ENCODE measurements at regions not wholly inside any gene's neighbourhood (a gene's known extent, or its start where the extent isn't known, plus 50 kb on each side); places are given as distances from the start of the nearest gene placed in this dataset.
"Not testable (repeated sequence)": the region's sequence is repeated elsewhere in the genome, so short reads cannot be mapped to it uniquely, and the experiment has no call there.

- FAIRE-seq, result peak; percentile 79
These were observed 196.2 kb upstream of the PLGLB1 start for GRCh38 chr2:87217741-87218410.

GRCh38 chr2:87220651-87221050 lies 199.0 kb upstream of the PLGLB1 start:
- H3K9ac ChIP-seq (ENCODE audit: control insufficient read depth, extremely low read depth, insufficient read depth, low read length), result not testable (repeated sequence)

More at GRCh38 chr2:87217741-87218410, 196.2 kb upstream of the PLGLB1 start:
- dilution Hi-C loops (cut with MboI; ENCODE audit: extremely low pct_ligation_motif_present, low sequenced_read_pairs); H3K4me1 ChIP-seq (ENCODE audit: control insufficient read depth, extremely low read depth, insufficient read depth, low read length); DNase-seq (ENCODE audit: low read depth, low spot score); H3K79me2 ChIP-seq (ENCODE audit: control insufficient read depth, insufficient read depth, low read length); H2AFZ ChIP-seq (ENCODE audit: control insufficient read depth, low read length); H3K4me3 ChIP-seq (ENCODE audit: control insufficient read depth in 2 of 3, extremely low read depth in 1 of 3, insufficient read depth in 2 of 3, low read depth in 1 of 3, low read length in 3 of 3); H3K36me3 ChIP-seq (ENCODE audit: control insufficient read depth in 2 of 2, extremely low read depth in 1 of 2, insufficient read depth in 2 of 2, low read length in 2 of 2); H3K27me3 ChIP-seq (ENCODE audit: control insufficient read depth, extremely low read depth, insufficient read depth, low read length); H3K4me2 ChIP-seq (ENCODE audit: control insufficient read depth, extremely low read depth, insufficient read depth, low read depth, low read length); H3K9me3 ChIP-seq (ENCODE audit: control insufficient read depth, low read depth, low read length); H4K20me1 ChIP-seq (ENCODE audit: control insufficient read depth, extremely low read depth, insufficient read depth, low read length); H3K9me1 ChIP-seq (ENCODE audit: control insufficient read depth, extremely low read depth, insufficient read depth, low read length); H3K9ac ChIP-seq (ENCODE audit: control insufficient read depth, extremely low read depth, insufficient read depth, low read length); H3K27ac ChIP-seq (ENCODE audit: control insufficient read depth, insufficient read depth, low read length): not testable (repeated sequence)
- TF ChIP-seq CTCF (optimal IDR thresholded peaks at IDR 0.05 in 1 of 3, IDR thresholded peaks at IDR 0.05 in 1 of 3, conservative IDR thresholded peaks at IDR 0.05 in 1 of 3; ENCODE audit: extremely low read depth in 1 of 3, insufficient read depth in 2 of 3, low read length in 3 of 3), result peak in 1 of 3 experiments; percentile 31

GRCh38 chr2:87222131-87222530 lies 200.5 kb upstream of the PLGLB1 start:
- H3K27ac ChIP-seq (ENCODE audit: control insufficient read depth, insufficient read depth, low read length); H3K9ac ChIP-seq (ENCODE audit: control insufficient read depth, extremely low read depth, insufficient read depth, low read length); H2AFZ ChIP-seq (ENCODE audit: control insufficient read depth, low read length); H3K4me1 ChIP-seq (ENCODE audit: control insufficient read depth, extremely low read depth, insufficient read depth, low read length); DNase-seq (ENCODE audit: low read depth, low spot score); dilution Hi-C loops (cut with MboI; ENCODE audit: extremely low pct_ligation_motif_present, low sequenced_read_pairs); H3K9me3 ChIP-seq (ENCODE audit: control insufficient read depth, low read depth, low read length); H3K4me3 ChIP-seq (ENCODE audit: control insufficient read depth in 2 of 3, extremely low read depth in 1 of 3, insufficient read depth in 2 of 3, low read depth in 1 of 3, low read length in 3 of 3); H4K20me1 ChIP-seq (ENCODE audit: control insufficient read depth, extremely low read depth, insufficient read depth, low read length); H3K9me1 ChIP-seq (ENCODE audit: control insufficient read depth, extremely low read depth, insufficient read depth, low read length); H3K27me3 ChIP-seq (ENCODE audit: control insufficient read depth, extremely low read depth, insufficient read depth, low read length); FAIRE-seq; H3K79me2 ChIP-seq (ENCODE audit: control insufficient read depth, insufficient read depth, low read length); H3K4me2 ChIP-seq (ENCODE audit: control insufficient read depth, extremely low read depth, insufficient read depth, low read depth, low read length); H3K36me3 ChIP-seq (ENCODE audit: control insufficient read depth in 2 of 2, extremely low read depth in 1 of 2, insufficient read depth in 2 of 2, low read length in 2 of 2): not testable (repeated sequence)

More at GRCh38 chr2:87220651-87221050, 199.0 kb upstream of the PLGLB1 start:
- H2AFZ ChIP-seq (ENCODE audit: control insufficient read depth, low read length); H3K27me3 ChIP-seq (ENCODE audit: control insufficient read depth, extremely low read depth, insufficient read depth, low read length); H3K27ac ChIP-seq (ENCODE audit: control insufficient read depth, insufficient read depth, low read length); H3K4me3 ChIP-seq (ENCODE audit: control insufficient read depth in 2 of 3, extremely low read depth in 1 of 3, insufficient read depth in 2 of 3, low read depth in 1 of 3, low read length in 3 of 3); H3K4me1 ChIP-seq (ENCODE audit: control insufficient read depth, extremely low read depth, insufficient read depth, low read length); dilution Hi-C loops (cut with MboI; ENCODE audit: extremely low pct_ligation_motif_present, low sequenced_read_pairs); DNase-seq (ENCODE audit: low read depth, low spot score); FAIRE-seq; H3K79me2 ChIP-seq (ENCODE audit: control insufficient read depth, insufficient read depth, low read length); H3K9me1 ChIP-seq (ENCODE audit: control insufficient read depth, extremely low read depth, insufficient read depth, low read length); H3K4me2 ChIP-seq (ENCODE audit: control insufficient read depth, extremely low read depth, insufficient read depth, low read depth, low read length); H3K9me3 ChIP-seq (ENCODE audit: control insufficient read depth, low read depth, low read length); H4K20me1 ChIP-seq (ENCODE audit: control insufficient read depth, extremely low read depth, insufficient read depth, low read length); H3K36me3 ChIP-seq (ENCODE audit: control insufficient read depth in 2 of 2, extremely low read depth in 1 of 2, insufficient read depth in 2 of 2, low read length in 2 of 2): not testable (repeated sequence)

GRCh38 chr2:87223873-87224272 lies 202.2 kb upstream of the PLGLB1 start:
- H3K4me2 ChIP-seq (ENCODE audit: control insufficient read depth, extremely low read depth, insufficient read depth, low read depth, low read length); H3K36me3 ChIP-seq (ENCODE audit: control insufficient read depth in 2 of 2, extremely low read depth in 1 of 2, insufficient read depth in 2 of 2, low read length in 2 of 2); H3K79me2 ChIP-seq (ENCODE audit: control insufficient read depth, insufficient read depth, low read length); H3K9me1 ChIP-seq (ENCODE audit: control insufficient read depth, extremely low read depth, insufficient read depth, low read length); H3K4me3 ChIP-seq (ENCODE audit: control insufficient read depth in 2 of 3, extremely low read depth in 1 of 3, insufficient read depth in 2 of 3, low read depth in 1 of 3, low read length in 3 of 3); DNase-seq (ENCODE audit: low read depth, low spot score); H3K27me3 ChIP-seq (ENCODE audit: control insufficient read depth, extremely low read depth, insufficient read depth, low read length); dilution Hi-C loops (cut with MboI; ENCODE audit: extremely low pct_ligation_motif_present, low sequenced_read_pairs); H2AFZ ChIP-seq (ENCODE audit: control insufficient read depth, low read length); H3K27ac ChIP-seq (ENCODE audit: control insufficient read depth, insufficient read depth, low read length); H3K9me3 ChIP-seq (ENCODE audit: control insufficient read depth, low read depth, low read length); H4K20me1 ChIP-seq (ENCODE audit: control insufficient read depth, extremely low read depth, insufficient read depth, low read length); H3K9ac ChIP-seq (ENCODE audit: control insufficient read depth, extremely low read depth, insufficient read depth, low read length); H3K4me1 ChIP-seq (ENCODE audit: control insufficient read depth, extremely low read depth, insufficient read depth, low read length): not testable (repeated sequence)
- peak; percentile 78 for FAIRE-seq
